ENCODE measurements at regions not wholly inside any gene's neighbourhood (a gene's known extent, or its start where the extent isn't known, plus 50 kb on each side); places are given as distances from the start of the nearest gene placed in this dataset.

DNA sequence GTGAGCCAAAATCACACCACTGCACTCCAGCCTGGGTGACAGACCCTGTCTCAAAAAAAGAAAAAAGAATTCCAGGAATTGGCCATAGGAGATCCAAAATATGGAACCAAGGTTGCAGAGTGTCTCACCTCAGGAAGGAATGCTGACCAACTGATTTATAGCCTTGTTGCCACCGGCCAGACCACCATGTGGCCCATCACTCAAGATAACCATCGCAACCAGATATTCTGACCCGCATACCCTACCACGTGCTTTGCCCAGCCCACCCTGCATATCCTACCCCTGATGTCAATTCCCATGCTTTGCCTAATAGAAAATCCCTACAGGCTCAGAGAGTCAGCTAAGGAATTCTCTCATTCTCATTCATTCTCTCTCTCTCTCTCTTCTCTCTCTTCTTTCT is 95.1 kb upstream of the DOCK9 start:
- TF ChIP-seq, protein P1, sequence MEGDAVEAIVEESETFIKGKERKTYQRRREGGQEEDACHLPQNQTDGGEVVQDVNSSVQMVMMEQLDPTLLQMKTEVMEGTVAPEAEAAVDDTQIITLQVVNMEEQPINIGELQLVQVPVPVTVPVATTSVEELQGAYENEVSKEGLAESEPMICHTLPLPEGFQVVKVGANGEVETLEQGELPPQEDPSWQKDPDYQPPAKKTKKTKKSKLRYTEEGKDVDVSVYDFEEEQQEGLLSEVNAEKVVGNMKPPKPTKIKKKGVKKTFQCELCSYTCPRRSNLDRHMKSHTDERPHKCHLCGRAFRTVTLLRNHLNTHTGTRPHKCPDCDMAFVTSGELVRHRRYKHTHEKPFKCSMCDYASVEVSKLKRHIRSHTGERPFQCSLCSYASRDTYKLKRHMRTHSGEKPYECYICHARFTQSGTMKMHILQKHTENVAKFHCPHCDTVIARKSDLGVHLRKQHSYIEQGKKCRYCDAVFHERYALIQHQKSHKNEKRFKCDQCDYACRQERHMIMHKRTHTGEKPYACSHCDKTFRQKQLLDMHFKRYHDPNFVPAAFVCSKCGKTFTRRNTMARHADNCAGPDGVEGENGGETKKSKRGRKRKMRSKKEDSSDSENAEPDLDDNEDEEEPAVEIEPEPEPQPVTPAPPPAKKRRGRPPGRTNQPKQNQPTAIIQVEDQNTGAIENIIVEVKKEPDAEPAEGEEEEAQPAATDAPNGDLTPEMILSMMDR (IDR thresholded peaks at IDR 0.05; ENCODE audit: poor library complexity), result no peak
- TF ChIP-seq EZH2 (IDR thresholded peaks at IDR 0.05; ENCODE audit: borderline replicate concordance), result no peak

All from hepatocyte (in vitro differentiated cells).